Astrocyte (in vitro differentiated cells and primary cell): ENCODE measurements at regions not wholly inside any gene's neighbourhood (a gene's known extent, or its start where the extent isn't known, plus 50 kb on each side); places are given as distances from the start of the nearest gene placed in this dataset.
"Not testable (repeated sequence)": the region's sequence is repeated elsewhere in the genome, so short reads cannot be mapped to it uniquely, and the experiment has no call there.

ENCODE experiments used
- DNase-seq: peaks from one replicate; pipeline ENCODE4 v3.0.0-alpha.2; 2010; ENCODE audit warnings: low read depth
- FAIRE-seq: peaks from 2 replicates; lab custom pipeline; 2011; peaks lifted over from hg19 to GRCh38; lab: Jason Lieb, UNC
- H2AFZ ChIP-seq: 2 replicates; pipeline ENCODE4 v1.6.0; 2012; ENCODE audit warnings: low read depth, low read length, inconsistent platforms
- H3K27ac ChIP-seq: 2 replicates; pipeline ENCODE4 v1.5.1; 2011; ENCODE audit warnings: low read depth, low read length, inconsistent platforms
- H3K27me3 ChIP-seq: 2 replicates; pipeline ENCODE4 v1.6.0; 2011; ENCODE audit warnings: low read length, inconsistent platforms; ENCODE audit not compliant: insufficient read depth
- H3K36me3 ChIP-seq: 2 replicates; pipeline ENCODE4 v1.5.1; 2011; ENCODE audit warnings: low read length, inconsistent platforms; ENCODE audit not compliant: insufficient read depth
- H3K4me1 ChIP-seq: 2 replicates; pipeline ENCODE4 v1.5.1; 2011; ENCODE audit warnings: low read length, inconsistent platforms; ENCODE audit not compliant: insufficient read depth
- H3K4me2 ChIP-seq: 2 replicates; pipeline ENCODE4 v1.6.0; 2012; ENCODE audit warnings: low read length, inconsistent platforms
- H3K4me3 ChIP-seq: 2 replicates; pipeline ENCODE4 v1.5.1; 2011; ENCODE audit warnings: low read depth, mild to moderate bottlenecking, low read length, inconsistent platforms; ENCODE audit not compliant: insufficient read depth
- H3K79me2 ChIP-seq: 2 replicates; pipeline ENCODE4 v1.6.0; 2012; ENCODE audit warnings: mild to moderate bottlenecking, low read length, inconsistent platforms; ENCODE audit not compliant: insufficient read depth
- H3K9ac ChIP-seq: 2 replicates; pipeline ENCODE4 v1.6.0; 2012; ENCODE audit warnings: mild to moderate bottlenecking, low read length, inconsistent platforms
- H3K9me3 ChIP-seq: 2 replicates; pipeline ENCODE4 v1.5.1; 2012; ENCODE audit warnings: low read depth, mild to moderate bottlenecking, low read length, inconsistent platforms; ENCODE audit not compliant: insufficient read depth
- H4K20me1 ChIP-seq: 2 replicates; pipeline ENCODE4 v1.6.0; 2012; ENCODE audit warnings: low read length, inconsistent platforms; ENCODE audit not compliant: insufficient read depth
- H3K27ac Mint-ChIP-seq: one replicate; pipeline ENCODE4 v1.8.0; 2021; ENCODE audit warnings: mild to moderate bottlenecking, mixed read lengths; ENCODE audit not compliant: unreplicated experiment
- H3K27me3 Mint-ChIP-seq: one replicate; pipeline ENCODE4 v1.8.0; 2021; ENCODE audit warnings: low read depth, mixed read lengths; ENCODE audit not compliant: unreplicated experiment
- H3K36me3 Mint-ChIP-seq: one replicate; pipeline ENCODE4 v1.8.0; 2021; ENCODE audit warnings: low read depth, mixed read lengths; ENCODE audit not compliant: unreplicated experiment
- H3K4me1 Mint-ChIP-seq: one replicate; pipeline ENCODE4 v1.8.0; 2021; ENCODE audit warnings: low read depth, mixed read lengths; ENCODE audit not compliant: unreplicated experiment
- H3K4me3 Mint-ChIP-seq: one replicate; pipeline ENCODE4 v1.8.0; 2021; ENCODE audit warnings: mild to moderate bottlenecking, moderate library complexity, mixed read lengths; ENCODE audit not compliant: unreplicated experiment
- H3K9me3 Mint-ChIP-seq: one replicate; pipeline ENCODE4 v1.8.0; 2021; ENCODE audit warnings: mild to moderate bottlenecking, mixed read lengths; ENCODE audit not compliant: unreplicated experiment
- EZH2 ChIP-seq: IDR thresholded peaks from 2 replicates; pipeline ENCODE4 v1.6.1; 2012; ENCODE audit warnings: mild to moderate bottlenecking, low read length, inconsistent platforms; ENCODE audit not compliant: insufficient read depth
- TF ChIP-seq, protein P1 (sequence below): IDR thresholded peaks from 2 replicates; pipeline ENCODE4 v1.5.1; 2011; ENCODE audit warnings: low read depth, mild to moderate bottlenecking, inconsistent platforms, low read length, moderate library complexity; ENCODE audit not compliant: insufficient read depth

DNA sequence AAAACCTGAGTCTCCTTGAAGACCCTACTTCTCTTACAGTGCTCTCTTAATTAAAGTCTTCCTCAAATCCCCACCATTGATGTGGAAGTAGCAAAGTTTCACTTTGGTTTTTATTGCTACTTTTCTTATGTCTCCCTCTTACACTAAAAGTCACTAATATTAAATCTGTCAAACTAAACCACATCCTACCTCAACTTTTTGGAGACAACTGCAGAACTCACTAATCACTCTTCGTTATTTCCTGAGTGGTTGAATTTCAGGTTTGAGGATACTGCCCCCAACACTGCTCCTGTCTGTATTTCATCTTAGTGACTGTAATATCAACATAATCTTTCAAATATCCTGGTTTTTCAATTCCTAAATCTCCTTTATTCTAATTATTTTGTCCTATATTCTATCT is 213.0 kb upstream of the PDE3A start:
- no peak for TF ChIP-seq EZH2
- TF ChIP-seq, protein P1, sequence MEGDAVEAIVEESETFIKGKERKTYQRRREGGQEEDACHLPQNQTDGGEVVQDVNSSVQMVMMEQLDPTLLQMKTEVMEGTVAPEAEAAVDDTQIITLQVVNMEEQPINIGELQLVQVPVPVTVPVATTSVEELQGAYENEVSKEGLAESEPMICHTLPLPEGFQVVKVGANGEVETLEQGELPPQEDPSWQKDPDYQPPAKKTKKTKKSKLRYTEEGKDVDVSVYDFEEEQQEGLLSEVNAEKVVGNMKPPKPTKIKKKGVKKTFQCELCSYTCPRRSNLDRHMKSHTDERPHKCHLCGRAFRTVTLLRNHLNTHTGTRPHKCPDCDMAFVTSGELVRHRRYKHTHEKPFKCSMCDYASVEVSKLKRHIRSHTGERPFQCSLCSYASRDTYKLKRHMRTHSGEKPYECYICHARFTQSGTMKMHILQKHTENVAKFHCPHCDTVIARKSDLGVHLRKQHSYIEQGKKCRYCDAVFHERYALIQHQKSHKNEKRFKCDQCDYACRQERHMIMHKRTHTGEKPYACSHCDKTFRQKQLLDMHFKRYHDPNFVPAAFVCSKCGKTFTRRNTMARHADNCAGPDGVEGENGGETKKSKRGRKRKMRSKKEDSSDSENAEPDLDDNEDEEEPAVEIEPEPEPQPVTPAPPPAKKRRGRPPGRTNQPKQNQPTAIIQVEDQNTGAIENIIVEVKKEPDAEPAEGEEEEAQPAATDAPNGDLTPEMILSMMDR, result no peak
- Histone ChIP-seq H3K27me3 (no peaks in the 10 kb centered on the region), H4K20me1 (no peaks in the 10 kb centered on the region), H3K79me2 (no peaks in the 10 kb centered on the region), H3K4me3 (no peak overlapping the region), H2AFZ (no peak overlapping the region), H3K36me3 (no peaks in the 10 kb centered on the region), H3K4me2 (no peak overlapping the region), H3K4me1 (no peaks in the 10 kb centered on the region), H3K9me3 (no peaks in the 10 kb centered on the region), H3K9ac (no peak overlapping the region), H3K27ac (no peak overlapping the region)
- Mint-ChIP-seq H3K4me1 (no peaks in the 10 kb centered on the region), H3K4me3 (no peak overlapping the region), H3K27ac (no peak overlapping the region), H3K27me3 (no peaks in the 10 kb centered on the region), H3K36me3 (no peaks in the 10 kb centered on the region), H3K9me3 (no peaks in the 10 kb centered on the region)
- no peak for DNase-seq
- FAIRE-seq, result no peak

DNA sequence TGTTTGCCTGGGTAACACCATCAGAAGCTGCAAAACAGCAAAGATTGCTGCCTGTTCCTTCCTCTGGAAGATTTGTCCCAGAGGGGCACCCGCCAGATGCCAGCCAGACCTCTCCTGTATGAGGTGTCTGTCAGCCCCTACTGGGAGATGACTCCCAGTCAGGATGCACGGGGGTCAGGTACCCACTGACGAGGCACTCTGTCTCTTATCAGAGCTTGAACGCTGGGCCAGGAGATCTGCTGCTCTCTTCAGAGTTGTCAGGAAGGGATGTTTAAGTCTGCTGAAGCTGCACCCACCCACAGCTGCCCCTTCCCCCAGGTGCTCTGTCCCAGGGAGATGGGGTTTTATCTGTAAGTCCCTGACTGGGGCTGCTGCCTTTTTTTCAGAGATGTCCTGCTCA is 207.4 kb upstream of the PDE3A start:
- H3K4me1 Mint-ChIP-seq, FAIRE-seq: not testable (repeated sequence)

GRCh38 chr12:20174528-20175175 is 193.7 kb upstream of the PDE3A start:
- H3K79me2 ChIP-seq, result no peaks in the 10 kb centered on the region
- no peaks in the 10 kb centered on the region for H3K36me3 ChIP-seq
- H3K4me3 Mint-ChIP-seq, result no peak overlapping the region
- H3K36me3 Mint-ChIP-seq, result no peaks in the 10 kb centered on the region
- H3K9me3 ChIP-seq, result no peaks in the 10 kb centered on the region
- H3K4me1 ChIP-seq, result no peaks in the 10 kb centered on the region
- no peak overlapping the region for H3K4me2 ChIP-seq
- H3K27me3 ChIP-seq, result no peaks in the 10 kb centered on the region
- H3K4me1 Mint-ChIP-seq, result no peaks in the 10 kb centered on the region
- H2AFZ ChIP-seq, result no peak overlapping the region
- H3K27me3 Mint-ChIP-seq, result no peaks in the 10 kb centered on the region
- no peak overlapping the region for H3K27ac ChIP-seq
- H3K27ac Mint-ChIP-seq, result no peak overlapping the region
- DNase-seq, result no peak
- TF ChIP-seq, protein P1, result no peak
- no peak for TF ChIP-seq EZH2
- no peak overlapping the region for H3K9ac ChIP-seq
- H4K20me1 ChIP-seq, result no peaks in the 10 kb centered on the region
- no peak overlapping the region for H3K4me3 ChIP-seq
- H3K9me3 Mint-ChIP-seq, result peaks cover 3% of the 10 kb centered on the region
- FAIRE-seq, result no peak

More for the DNA sequence above, 207.4 kb upstream of the PDE3A start:
- H3K9me3 ChIP-seq, H3K4me1 ChIP-seq, H3K9me3 Mint-ChIP-seq, H3K27me3 ChIP-seq, H3K27ac Mint-ChIP-seq, H3K4me3 Mint-ChIP-seq, H3K27me3 Mint-ChIP-seq, H3K4me2 ChIP-seq, H3K36me3 ChIP-seq, H3K36me3 Mint-ChIP-seq, H2AFZ ChIP-seq, H3K79me2 ChIP-seq, H3K9ac ChIP-seq, H4K20me1 ChIP-seq, H3K27ac ChIP-seq, H3K4me3 ChIP-seq, DNase-seq: not testable (repeated sequence)
